ENCODE measurements at regions not wholly inside any gene's neighbourhood (a gene's known extent, or its start where the extent isn't known, plus 50 kb on each side); places are given as distances from the start of the nearest gene placed in this dataset.

DNA sequence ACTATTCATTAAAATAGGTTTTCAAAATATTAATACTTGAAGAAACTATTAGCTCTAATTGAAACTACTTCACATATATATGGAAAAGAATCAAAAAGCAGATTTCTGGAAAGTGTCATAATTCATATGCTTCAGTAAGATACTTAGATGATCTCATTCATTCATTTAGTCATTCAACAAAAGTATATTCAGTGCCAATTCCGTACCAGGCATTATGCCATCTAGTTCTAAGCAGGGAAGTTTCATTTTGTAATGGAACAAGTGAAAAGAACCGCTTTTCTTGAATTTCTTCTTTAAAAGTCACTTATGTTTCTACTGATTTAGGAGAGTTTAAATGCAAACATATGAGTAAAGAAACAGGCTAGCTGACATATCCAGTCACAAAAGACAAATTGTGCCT, 118.3 kb upstream of the FAM20A start:
- H3K27ac ChIP-seq: no peak overlapping the region
- H3K27me3 ChIP-seq: no peaks in the 10 kb centered on the region
- intact Hi-C loops (cut with DNase I): no loop called here
- no peak for TF ChIP-seq POLR2A (IDR thresholded peaks at IDR 0.05)
- TF ChIP-seq, protein P1, sequence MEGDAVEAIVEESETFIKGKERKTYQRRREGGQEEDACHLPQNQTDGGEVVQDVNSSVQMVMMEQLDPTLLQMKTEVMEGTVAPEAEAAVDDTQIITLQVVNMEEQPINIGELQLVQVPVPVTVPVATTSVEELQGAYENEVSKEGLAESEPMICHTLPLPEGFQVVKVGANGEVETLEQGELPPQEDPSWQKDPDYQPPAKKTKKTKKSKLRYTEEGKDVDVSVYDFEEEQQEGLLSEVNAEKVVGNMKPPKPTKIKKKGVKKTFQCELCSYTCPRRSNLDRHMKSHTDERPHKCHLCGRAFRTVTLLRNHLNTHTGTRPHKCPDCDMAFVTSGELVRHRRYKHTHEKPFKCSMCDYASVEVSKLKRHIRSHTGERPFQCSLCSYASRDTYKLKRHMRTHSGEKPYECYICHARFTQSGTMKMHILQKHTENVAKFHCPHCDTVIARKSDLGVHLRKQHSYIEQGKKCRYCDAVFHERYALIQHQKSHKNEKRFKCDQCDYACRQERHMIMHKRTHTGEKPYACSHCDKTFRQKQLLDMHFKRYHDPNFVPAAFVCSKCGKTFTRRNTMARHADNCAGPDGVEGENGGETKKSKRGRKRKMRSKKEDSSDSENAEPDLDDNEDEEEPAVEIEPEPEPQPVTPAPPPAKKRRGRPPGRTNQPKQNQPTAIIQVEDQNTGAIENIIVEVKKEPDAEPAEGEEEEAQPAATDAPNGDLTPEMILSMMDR (IDR thresholded peaks at IDR 0.05): no peak
- WGBS, 4 donors: 81 to 90% (median 87%) methylated on average over 2 of the region's 2 CpGs
- H3K36me3 ChIP-seq: no peaks in the 10 kb centered on the region
- H3K4me1 ChIP-seq: peaks cover 0 to 4% (median 0%) of the 10 kb centered on the region in 12 donors
- ATAC-seq (no peak), DNase-seq (no peak)
- H3K4me3 ChIP-seq: no peak overlapping the region
- H3K9me3 ChIP-seq: peaks cover 0 to 6% (median 0%) of the 10 kb centered on the region in 12 donors

DNA sequence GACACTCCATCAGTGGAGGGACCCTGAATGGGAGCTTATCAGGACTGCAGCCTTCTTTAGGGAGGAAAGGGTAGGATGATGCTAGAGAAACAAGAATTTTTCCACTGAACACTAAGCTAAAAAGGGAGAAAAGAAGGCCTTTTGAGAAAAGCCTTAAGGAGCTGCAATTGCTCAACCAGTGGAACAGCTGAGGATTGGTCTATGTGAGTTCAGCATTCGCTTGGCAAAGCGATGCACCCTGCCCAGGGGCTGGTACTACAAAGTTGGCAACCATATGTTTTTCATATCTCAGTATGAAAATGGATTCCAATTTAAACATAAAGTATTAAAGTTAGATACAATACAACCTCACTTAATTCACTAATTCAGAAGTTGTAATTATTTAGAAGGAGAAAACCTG, 117.8 kb upstream of the FAM20A start:
- no peak overlapping the region for H3K4me3 ChIP-seq
- ATAC-seq (no peak), DNase-seq (no peak)
- no peaks in the 10 kb centered on the region for H3K27me3 ChIP-seq
- TF ChIP-seq POLR2A (IDR thresholded peaks at IDR 0.05): no peak
- TF ChIP-seq, protein P1 (IDR thresholded peaks at IDR 0.05): no peak
- H3K9me3 ChIP-seq: peaks cover 0 to 6% (median 0%) of the 10 kb centered on the region in 12 donors
- peaks cover 0 to 4% (median 0%) of the 10 kb centered on the region in 12 donors for H3K4me1 ChIP-seq
- intact Hi-C loops (cut with DNase I): no loop called here
- WGBS, 4 donors: 90 to 98% (median 95%) methylated on average over 2 of the region's 2 CpGs
- no peaks in the 10 kb centered on the region for H3K36me3 ChIP-seq
- no peak overlapping the region for H3K27ac ChIP-seq

DNA sequence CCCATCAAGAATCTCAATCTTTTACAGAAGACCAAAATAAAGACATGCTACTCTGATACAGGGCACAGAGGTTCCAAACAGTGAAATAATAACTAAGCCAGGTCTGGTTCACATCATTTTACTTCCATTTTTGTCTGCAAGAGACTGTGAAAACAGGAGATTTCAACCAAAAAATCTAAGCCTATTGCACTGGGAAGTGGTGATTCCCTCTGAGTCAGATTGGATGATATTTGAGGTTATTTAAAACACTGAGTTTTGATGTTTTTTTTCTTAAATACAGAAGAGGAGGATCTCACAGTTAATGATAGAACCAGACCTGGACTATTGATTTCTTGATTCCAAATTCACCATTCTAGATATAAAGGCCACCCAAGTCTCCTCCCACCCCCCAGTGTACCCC, 117.3 kb upstream of the FAM20A start:
- DNase-seq (no peak), ATAC-seq (no peak)
- peaks cover 0 to 4% (median 0%) of the 10 kb centered on the region in 12 donors for H3K4me1 ChIP-seq
- no peaks in the 10 kb centered on the region for H3K27me3 ChIP-seq
- H3K36me3 ChIP-seq: no peaks in the 10 kb centered on the region
- peaks cover 0 to 6% (median 0%) of the 10 kb centered on the region in 12 donors for H3K9me3 ChIP-seq
- no peak overlapping the region for H3K27ac ChIP-seq
- intact Hi-C loops (cut with DNase I): no loop called here
- no peak overlapping the region for H3K4me3 ChIP-seq
- TF ChIP-seq, protein P1 (IDR thresholded peaks at IDR 0.05): no peak
- TF ChIP-seq POLR2A (IDR thresholded peaks at IDR 0.05): no peak

DNA sequence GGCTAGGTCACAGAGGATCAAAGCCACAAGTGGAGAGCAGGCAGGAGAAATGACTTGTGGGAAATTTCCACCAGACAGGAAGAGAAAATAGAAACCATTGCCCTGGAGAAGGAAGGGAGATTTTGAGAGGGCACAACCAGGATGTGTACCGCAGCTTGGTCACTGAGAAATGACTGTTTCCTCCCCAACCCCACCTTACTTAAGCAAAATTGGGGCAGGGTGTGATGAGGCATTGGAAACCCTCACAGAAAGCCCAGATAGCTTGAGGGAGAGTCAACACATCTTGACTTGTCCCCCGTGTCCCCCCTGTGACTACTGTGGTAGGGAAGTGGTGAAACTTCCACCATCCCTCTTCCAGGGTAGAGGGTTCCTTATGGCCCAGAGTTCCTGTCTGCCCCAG, 113.5 kb upstream of the FAM20A start:
- Histone ChIP-seq H3K27ac (no peak overlapping the region), H3K27me3 (no peaks in the 10 kb centered on the region), H3K9me3 (peaks cover 0 to 6% (median 0%) of the 10 kb centered on the region in 12 donors), H3K36me3 (no peaks in the 10 kb centered on the region), H3K4me1 (peaks cover 0 to 8% (median 0%) of the 10 kb centered on the region in 12 donors), H3K4me3 (no peak overlapping the region)
- DNase-seq (no peak), ATAC-seq (no peak)
- intact Hi-C loops (cut with DNase I): no loop called here
- TF ChIP-seq POLR2A (IDR thresholded peaks at IDR 0.05): no peak
- TF ChIP-seq, protein P1 (IDR thresholded peaks at IDR 0.05): no peak
- 70 to 90% (median 82%) methylated on average over 2 of the region's 2 CpGs for WGBS, 4 donors

Measured in heart left ventricle (tissue), 16 donors.